Stimulated activated CD8-positive, alpha-beta memory T cell treated with anti-CD3 and anti-CD28 coated beads, Interleukin-4, amount 100 ng/mL, for 48 hours (primary cell): ENCODE measurements at regions not wholly inside any gene's neighbourhood (a gene's known extent, or its start where the extent isn't known, plus 50 kb on each side); places are given as distances from the start of the nearest gene placed in this dataset.

ENCODE experiments used
- DNase-seq: peaks from one replicate; pipeline ENCODE4 v3.0.0-alpha.2; 2020

DNA sequence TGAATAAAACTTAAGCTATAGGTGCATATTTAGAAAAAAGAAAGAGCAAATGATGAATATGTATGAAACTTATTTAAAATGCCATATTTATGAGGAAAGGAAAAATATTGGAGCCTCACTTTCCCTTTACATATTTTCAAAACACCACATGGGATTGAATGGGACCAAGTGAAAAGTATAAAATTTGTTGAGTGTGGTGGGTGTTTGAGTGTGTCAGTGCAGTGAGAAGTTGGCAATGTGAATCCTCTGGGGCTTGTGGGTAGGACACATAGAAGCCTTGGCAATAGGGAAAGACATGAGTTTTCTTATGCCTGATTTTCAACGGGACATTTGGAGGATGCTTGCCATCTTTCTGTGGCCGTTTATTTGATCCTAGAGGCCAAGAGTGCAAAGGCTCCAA, 502.2 kb upstream of the CELF4 start:
- no peak for DNase-seq

DNA sequence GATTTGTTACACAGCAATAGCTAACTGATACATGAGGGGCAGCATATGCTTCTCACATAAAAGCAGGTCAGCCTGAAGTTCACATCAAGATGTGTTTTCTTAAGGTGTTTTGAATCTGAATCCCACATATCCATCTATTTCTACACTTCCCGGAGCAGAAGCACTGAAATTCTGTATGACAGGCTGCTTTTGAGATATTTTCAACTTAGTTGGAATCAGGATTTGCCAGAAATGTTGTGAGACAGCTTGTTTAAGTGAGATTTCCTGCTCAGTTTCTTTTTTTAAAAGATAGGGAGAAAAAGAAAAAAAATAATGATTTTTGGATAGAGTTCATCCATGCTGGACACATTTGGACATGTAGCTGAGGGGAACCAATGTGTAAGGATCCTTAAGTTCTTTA, 501.5 kb upstream of the CELF4 start:
- DNase-seq: no peak

DNA sequence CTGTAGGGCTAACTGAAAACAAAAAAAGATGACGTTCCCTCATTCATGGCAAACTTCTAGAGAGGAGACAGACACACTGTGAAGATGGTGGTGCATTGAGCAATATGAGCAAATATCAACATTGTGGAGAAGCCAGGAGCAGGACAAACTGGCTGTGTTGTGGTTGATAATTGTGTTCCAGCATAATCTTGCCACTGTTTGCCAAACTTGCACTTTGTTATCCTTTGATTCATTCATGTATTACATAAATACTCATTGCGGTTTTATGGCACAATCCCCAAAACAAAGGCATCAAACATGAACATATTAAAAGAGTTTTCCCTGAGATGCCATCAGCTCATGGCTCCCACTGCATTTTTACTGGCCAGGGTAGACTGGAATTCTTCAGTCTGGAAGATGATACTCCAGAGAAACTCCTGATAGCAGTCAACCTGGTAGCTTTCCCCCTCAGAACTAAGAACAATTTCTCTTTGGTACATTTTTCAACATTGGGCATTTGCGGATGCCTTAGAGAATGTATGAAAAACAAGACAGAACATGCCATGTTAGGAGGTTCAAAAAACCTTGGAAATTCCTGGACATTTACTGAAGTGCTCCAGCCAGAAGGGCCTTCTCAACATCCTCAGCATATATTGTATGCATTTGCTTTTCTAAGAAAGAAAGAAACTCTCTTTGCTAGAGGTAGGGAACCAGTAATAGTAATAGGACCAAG, 487.4 kb upstream of the CELF4 start:
- DNase-seq: no peak

DNA sequence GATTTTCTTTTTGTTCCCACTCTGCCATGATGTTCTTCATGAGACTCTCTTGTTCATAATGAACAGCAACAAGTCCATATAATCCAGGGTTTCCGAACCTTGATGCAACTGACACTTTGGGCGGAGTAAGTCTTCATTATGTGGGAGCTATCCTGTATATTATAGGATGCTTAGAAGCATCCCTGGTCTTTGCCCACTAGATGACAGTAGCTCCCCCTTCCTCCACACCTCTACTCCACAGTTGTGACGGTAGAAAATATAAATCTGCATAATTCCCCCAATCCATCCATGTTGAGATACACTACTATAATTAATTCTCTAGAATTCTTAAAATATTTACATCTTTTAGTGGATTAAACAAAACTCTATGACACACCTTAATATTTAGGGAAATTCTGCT, 482.2 kb upstream of the CELF4 start:
- no peak for DNase-seq

DNA sequence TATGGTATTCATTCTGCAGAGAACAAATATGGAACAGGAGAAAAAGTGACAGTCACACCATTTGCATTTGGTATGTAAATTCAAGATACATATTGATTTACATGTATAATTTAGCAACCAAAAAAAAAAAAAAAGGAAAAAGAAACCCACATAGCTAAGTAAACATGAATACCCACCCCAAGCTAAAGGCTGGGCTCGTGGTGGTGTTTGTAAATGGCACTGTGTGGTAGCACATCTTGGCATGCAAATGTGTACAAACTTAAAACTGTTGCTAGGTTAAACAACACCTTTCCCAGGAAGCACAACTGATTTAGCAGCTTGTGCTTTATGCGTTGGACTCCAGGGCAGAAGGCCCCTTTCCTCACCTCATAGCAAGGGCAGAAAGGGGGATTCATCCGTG, 481.1 kb upstream of the CELF4 start:
- no peak for DNase-seq

DNA sequence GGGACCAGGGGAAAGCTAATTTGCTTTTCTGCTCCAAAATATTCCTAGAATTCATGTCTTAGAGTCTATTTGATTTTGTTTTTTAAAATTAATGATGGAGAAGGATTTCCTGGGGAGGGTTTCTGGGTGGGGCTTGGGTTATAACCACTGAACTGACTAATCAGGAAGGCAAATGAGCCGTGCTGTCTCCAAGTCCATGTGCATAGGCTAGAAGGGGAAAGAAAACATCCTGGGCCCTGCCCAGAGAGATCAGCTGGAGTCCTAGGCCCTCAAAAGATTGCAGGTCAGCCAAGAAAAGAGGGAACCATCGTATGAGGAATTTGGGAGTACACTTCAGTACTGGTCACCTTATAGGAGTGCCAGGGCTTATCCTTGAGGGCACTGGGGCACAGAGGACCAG, 480.2 kb upstream of the CELF4 start:
- no peak for DNase-seq

DNA sequence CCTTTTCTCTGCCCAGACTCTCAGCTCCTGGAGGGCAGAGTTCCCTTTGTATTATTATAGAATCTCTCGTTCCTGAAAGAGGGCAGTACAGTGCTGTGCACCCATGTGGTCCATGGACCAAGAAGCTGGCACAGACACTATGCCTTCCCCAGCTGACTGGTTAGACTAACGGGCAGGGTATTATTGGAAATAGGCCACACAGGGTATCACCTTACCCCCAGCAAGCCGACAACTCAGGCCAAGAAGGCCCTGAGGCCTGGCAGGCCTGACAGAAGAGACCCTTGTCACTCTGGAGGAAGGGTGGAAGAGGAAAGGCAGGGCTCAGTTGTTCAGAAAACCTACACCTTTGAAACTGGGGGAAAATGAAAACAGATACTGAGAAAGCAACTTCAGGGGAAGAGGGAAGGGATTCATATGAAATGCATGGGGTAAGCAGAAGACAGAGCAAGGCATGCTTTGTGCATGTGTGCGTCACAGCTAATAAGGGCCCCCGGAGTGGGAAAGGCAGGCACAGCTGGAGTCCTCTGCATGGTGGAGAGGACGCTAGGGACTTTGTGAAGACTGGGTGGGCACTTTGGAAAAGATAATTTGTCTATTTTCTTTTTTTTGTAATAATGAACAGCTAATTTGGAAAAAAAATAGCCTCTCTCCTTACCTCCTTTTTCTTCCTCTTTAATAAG, 476.8 kb upstream of the CELF4 start:
- DNase-seq: no peak

DNA sequence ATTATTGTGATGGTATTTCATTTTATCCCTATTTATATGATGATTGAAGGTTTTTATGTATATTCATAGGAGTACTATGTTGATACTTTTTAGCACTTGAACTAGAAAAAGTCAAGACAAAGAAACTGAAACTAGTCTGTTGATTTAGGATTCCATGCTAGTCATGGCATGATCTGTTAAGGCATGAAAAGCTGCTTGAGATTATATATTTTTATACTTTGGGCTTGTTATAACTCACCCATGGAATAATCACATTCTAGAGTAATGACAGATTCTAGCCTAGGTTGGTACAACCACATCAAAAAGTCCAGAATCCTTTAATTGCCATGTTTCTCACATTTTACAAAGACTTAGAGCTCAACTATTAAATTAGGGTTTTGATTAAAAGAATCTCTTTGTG, 472.6 kb upstream of the CELF4 start:
- DNase-seq: no peak

DNA sequence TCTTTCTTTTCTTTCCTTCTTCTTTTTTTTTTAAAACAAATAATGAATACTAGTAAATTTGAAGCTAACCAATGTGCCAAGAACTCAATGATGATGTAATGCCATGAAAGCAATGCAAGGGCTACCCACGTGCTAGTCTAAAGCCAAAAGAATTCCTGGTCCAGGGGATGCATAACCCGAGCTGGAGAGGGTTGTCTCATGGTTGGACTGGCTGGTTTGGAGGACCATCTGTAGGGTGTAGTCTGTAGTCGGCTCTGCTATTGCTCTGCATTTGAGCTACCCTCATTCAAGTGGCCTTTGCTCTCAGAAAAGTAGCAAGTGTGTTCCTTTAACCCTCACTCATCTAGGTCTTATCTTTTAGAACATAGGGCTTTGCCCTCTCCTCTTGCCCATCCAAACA, 469.6 kb upstream of the CELF4 start:
- DNase-seq: no peak

DNA sequence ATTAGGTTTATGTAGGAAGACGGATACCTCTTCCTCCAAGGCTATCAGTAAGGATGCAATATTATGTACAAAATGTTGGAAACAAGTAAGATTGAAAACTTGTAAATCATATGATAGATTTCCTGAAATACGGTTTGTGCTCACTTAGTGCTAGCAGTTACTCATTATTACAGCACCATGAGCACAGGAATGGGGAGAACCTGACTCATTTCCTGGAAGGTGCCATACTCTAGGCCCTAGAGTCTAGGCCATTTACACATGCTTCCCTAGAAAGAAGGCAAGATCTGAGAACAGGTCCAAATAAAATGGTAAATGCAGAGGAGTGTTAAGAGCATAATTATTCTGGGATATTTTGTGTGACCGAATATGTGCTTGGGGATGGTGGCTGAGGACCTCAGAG, 467.7 kb upstream of the CELF4 start:
- no peak for DNase-seq

DNA sequence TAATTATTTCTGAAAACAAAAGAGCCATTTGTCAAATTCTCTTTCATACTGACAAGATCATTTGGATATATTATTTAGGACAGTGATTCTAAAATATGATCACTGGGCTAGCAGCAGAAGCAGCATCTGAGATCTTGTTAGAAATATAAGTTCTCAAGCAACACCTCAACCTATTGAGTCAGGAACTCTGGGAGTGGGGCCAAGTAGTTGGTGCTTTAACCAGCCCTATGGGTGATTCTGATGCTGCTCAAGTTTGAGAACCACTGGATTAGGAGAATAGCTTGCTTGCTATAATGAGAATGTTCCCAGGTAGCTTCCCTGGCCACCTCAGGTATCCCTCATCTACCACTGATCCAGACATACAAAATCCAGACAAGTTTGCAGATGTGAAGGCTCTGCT, 466.9 kb upstream of the CELF4 start:
- no peak for DNase-seq

DNA sequence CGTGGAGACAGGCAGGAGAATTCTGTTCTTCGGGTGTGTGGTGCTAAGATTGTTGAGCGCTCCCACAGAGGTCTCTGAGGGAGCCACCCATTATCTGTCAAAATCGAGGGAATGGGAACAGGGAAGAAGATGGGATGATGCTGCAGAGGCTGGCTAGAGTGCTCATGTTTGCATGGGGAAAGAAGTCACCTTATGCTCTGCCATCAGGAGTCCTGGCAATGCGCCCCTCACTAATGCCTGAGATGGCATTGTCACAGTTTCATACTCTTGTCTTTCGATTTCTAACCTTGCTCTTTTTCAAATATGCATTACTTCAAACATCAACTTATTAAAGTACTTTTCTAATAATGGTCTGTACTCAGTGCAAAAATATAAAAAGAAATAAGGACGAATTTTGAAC, 463.3 kb upstream of the CELF4 start:
- DNase-seq: no peak

DNA sequence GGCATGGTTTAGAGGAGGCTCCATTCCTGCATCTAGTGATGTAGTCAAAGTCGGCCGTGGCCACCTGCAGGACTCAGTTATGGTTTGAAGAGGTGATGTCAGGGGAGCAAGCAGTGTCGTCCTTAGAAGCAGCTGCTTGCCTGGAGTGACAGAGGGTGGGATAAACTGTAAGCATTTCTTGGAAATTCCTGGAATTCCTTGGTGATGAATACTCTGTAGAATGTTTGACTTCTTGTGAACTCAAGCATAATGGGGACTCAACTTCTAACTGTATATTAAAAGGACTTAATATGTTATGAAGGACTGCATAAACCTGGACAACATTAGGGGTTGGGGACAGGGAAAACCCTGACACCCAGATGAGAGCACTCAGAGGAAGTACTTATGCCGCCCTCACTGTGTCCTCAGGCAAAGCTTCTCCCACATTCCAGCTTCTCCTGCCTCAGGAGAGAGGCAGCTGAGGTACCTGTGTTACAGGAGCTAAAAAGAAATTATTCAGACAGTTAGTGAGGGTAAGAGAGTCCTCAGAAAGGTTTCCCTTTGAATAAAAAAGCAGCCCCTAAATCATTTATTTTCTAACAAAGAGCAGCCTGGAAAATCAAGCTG, 459.9 kb upstream of the CELF4 start:
- DNase-seq: no peak

DNA sequence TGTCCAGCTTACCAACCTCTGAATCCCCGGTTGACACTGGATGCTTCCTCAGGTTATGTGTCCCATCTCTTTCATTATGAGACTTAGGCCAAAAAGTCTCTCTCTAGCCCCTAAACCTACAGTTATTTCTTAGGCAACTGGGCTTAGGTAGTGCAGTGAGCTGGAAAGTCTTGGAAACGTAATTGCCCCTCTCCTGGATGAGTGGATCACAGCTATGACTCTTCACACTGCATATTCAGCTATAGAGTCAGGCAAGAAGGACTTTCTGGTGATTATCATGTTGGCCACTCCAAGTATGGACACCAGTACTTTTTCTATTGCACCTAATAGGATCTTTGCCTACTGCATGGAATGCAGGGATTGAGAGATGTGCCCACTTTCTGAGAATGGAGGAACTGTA, 458.3 kb upstream of the CELF4 start:
- DNase-seq: no peak

DNA sequence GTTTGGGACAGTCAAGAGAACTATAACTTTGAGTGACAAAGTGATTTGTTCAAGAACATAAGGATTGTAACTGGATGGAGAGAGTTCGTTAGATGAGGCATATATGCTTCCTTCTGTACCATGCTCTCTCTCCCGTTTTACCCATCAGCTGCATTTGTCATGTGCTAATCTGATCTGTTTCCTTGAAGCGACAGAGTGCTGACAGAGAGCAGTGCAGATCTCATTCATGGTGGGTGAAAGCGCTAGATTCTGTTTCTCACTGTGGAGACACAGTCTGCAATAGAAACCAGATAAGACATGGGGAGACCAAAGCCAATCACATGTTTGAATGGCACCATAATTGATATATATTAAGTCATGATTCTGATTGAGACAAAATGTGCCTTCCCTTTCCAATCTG, 456.6 kb upstream of the CELF4 start:
- DNase-seq: no peak

DNA sequence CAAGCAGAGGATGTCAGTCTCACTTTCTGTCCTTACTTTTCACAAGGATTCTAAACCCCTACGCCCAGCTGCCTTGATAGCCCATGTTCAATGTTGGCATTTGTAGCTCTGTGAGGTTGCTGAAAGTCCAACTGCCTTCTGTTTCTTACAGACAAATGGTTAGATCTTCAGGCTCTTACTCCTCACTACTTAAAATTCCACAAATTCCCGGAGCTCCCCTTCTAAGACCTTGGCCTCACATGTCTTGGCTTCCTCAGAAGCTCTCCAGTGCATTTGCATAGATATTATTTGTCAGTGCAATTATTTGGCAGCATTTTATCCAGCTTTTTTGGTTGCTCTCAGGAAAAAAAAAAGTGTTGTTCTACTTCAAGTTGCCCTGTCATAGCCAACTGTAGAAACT, 453.7 kb upstream of the CELF4 start:
- DNase-seq: no peak

DNA sequence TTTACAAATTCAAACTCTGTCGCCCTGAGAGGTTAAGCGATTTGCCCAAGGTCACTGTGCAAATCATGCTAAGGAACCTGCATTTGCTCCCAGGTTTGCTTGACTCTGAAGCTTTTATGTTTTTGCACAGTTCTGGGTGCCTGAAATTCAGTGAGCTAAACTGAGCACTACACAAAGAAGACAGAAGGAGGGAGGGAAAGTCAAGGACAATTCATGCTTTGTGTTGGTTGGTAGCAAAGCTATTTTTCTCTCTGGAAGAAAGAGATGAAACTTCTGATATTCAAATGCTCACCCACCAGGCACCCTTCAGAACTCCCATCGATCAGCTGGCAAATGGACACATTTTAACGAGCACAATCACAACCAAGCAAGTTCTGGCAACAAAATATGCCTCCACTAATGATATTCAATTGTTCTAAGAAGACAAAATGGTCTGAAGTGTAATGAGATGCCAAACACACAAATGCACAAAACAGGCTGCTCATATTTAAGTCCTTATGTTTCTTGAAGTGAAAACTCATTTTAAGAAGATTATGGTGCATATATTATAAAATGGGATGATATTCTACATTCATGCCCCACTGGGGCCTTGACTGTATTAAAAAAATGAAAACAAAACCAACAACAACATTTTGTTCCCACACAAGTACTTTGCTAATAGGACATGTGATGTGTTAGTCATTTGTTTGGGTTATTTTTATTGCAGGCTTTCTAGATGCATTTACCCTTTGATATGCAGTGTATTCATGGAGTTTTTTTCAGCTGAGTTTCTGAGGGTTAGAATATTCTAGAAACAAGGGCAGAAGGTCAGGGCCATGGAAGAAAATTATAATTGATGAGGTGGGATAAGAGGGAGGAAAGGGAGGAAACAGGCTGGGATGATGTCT, 445.6 kb upstream of the CELF4 start:
- no peak for DNase-seq

DNA sequence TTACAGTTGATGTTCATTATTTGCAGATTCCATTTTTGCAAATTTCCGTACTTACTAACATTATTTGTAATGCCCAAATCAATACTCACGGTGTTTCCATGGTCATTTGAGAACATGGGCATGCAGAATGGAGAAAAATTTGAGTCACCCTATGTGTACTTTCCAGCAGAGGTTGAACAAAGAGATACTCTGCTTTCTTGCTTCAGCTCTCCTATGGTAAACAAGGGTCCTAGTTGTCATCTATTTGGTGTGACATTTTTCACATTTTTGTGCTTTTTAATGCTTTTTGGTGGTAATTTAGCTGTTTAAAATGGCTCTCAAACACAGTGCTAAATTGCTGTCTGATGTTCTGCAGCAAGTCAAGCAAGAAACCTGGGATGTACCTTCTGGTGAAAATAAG, 444.4 kb upstream of the CELF4 start:
- no peak for DNase-seq

DNA sequence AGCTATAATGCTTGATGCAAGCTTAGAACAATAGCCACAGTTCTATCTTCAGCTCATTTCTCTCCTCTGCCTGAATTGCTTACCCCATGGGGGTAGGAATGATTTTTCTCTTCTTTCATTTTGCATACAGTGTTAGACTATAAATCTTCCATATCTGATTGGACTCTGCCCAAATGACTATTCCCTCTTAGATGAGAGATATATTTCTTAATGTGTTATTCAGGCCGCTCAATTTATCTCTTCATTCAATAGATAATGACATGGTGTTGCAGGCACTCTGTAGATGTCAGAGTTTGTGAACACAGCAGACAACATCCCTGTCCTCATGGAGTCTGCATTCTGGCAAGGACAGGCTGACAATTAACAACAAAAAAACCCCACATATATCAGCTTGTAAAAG, 443.7 kb upstream of the CELF4 start:
- no peak for DNase-seq

DNA sequence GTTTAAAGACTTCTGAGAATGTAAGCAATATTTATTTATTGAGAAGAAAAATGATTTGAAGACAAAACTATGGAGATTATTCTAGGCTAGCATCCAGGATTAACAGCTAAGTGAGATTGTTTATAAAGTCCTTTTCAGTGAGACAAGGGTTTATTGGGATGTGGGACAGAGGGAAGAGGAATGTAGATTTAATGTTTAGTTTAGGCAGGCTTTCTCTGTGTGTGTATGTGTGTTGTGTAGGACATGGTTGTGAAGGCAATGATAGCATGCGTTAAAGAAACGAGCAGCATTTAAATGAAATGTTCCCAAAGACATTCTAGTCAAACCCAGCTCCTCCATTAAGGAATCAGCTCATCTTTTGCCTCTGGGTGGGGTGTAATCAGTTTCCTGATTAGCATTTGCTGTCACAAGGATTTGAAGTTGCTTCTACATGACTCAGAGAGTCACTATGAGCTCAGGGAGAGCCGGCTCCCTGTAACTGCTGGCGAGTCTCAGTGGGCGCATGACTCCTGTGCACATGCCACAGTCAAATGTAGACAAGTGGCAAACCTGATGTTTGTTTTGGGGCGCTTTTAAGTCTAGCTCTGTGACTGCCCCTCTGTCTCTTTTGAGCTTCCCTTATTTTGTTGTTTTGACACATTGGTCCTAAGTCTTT, 442.2 kb upstream of the CELF4 start:
- no peak for DNase-seq

DNA sequence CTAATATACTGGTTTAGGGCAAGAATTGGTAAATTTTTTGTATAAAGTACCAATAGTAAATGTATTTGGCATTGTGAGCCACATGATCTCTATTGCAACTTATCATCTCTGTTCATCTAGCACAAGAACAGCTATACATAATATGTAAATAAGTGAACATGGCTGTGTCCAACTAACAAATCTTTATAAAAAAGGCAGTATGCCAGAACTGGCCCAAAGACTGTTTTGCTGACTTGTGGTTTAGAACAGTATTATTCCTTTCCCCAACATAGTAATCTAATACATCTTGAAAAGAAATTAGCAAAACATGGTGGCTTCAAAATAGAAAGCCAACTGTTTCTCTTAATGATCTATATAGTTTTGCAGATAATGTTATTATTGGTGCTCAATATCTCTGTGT, 441.4 kb upstream of the CELF4 start:
- DNase-seq: no peak

DNA sequence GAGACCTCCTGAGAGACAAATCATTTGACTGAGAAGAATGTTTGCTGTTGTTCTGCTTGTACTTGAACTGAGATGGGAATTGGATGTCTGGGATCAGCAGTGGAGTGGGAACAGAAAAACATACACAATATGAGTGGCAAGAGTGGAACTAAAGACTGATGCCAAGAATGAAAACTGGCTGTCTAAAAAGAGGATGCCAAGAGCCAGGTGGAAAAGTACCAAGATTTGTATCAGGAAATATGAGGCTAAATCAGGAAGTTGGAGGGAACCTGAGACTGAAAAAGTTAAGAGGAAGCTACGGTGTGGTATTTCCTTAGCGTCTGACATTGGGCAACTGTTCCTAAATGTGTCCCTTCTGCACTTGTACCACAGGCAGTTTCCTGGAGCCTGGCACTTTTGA, 440.9 kb upstream of the CELF4 start:
- no peak for DNase-seq

DNA sequence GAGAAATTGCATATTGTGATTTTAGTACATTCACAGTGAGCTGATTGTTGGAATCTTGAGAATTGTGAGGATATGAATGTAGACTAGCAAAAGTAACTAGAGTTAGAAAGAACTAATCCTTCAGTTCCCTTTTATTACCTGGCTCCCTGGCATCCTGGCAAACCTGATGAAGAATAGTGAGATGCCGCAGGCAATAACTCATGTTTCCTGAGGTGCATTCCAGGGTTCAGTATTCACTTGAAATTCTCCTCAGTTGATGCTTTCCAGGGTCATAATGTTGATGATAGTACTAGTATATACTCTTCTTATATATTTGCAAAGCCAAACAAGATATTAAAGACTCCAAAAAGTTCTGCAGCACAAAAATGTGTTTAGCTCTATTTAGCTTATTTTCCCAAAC, 432.1 kb upstream of the CELF4 start:
- DNase-seq: no peak
